HCT116 (cell line): ENCODE measurements at regions not wholly inside any gene's neighbourhood (a gene's known extent, or its start where the extent isn't known, plus 50 kb on each side); places are given as distances from the start of the nearest gene placed in this dataset.

ENCODE experiments used
- ATAC-seq: fragments of 200-7000 bp; cut with Tn5 transposase; 2 replicates; pipeline ENCODE4 v1.9.1; 2020; ENCODE audit warnings: mild to moderate bottlenecking, moderate library complexity
- BruUV-seq: library from RNA; stranded (reverse); fragments of 400-500 nt; replicated peaks from 2 replicates; lab custom pipeline; 2021; lab: Mats Ljungman, UMichigan
- CTCF ChIA-PET: fragments of 300-600 bp; sonication (Branson Sonifier 250); formaldehyde crosslinking; loops from one replicate; lab custom pipeline; 2021; ENCODE audit warnings: antibody characterized with exemption; lab: Charles Lee
- POLR2A ChIA-PET: fragments of 300-600, 350-600 bp; sonication (Branson Sonifier 250); formaldehyde crosslinking; loops from one replicate; lab custom pipeline; 2021; ENCODE audit warnings: antibody characterized with exemption; lab: Charles Lee
- RAD21 ChIA-PET, 2 experiments: fragments of 300-600 bp; sonication (Branson Sonifier 250); formaldehyde crosslinking; loops; one replicate each; lab custom pipeline; 2023; ENCODE audit warnings: low total read pairs in 2 of 2; ENCODE audit not compliant: uncharacterized antibody in 2 of 2, unreplicated experiment in 2 of 2, low non-redundant PET in 1 of 2; lab: Charles Lee
- DNase-seq: peaks from one replicate; pipeline ENCODE4 v3.0.0-alpha.2; 2010; ENCODE audit warnings: low read depth, low spot score
- H2AFZ ChIP-seq: fragments of 200-600 bp; shearing (Covaris generic), sonication (generic); 2 replicates; pipeline ENCODE4 v1.6.1; 2017; ENCODE audit warnings: low read depth, mixed run types, mixed read lengths, antibody characterized with exemption, low read length; ENCODE audit not compliant: poor library complexity, severe bottlenecking
- H3K27ac ChIP-seq: 2 replicates; pipeline ENCODE4 v1.5.1; 2012; ENCODE audit warnings: low read depth, low read length
- H3K27me3 ChIP-seq: fragments of 200-600 bp; sonication (generic); 2 replicates; pipeline ENCODE4 v1.6.1; 2016; ENCODE audit warnings: mixed run types, low read length, mixed read lengths; ENCODE audit not compliant: insufficient read depth
- H3K36me3 ChIP-seq, 2 experiments: fragments of 200-500 bp in 1 of 2; fragments of 200-600 bp in 1 of 2; sonication (Bioruptor generic) in 1 of 2; sonication (generic) in 1 of 2; 2 replicates each; pipeline versions ENCODE4 v1.5.1 to v1.6.1; 2014 to 2016; ENCODE audit warnings: low read length in 2 of 2, inconsistent platforms in 1 of 2, mixed read lengths in 1 of 2, mixed run types in 1 of 2; ENCODE audit not compliant: insufficient read depth in 2 of 2, control insufficient read depth in 1 of 2
- H3K4me1 ChIP-seq, 2 experiments: fragments of 200-600 bp in 1 of 2; sonication (generic) in 1 of 2; 2 replicates each; pipeline versions ENCODE4 v1.5.1 to v1.6.1; 2012 to 2017; ENCODE audit warnings: low read length in 2 of 2, inconsistent platforms in 1 of 2, mild to moderate bottlenecking in 1 of 2, mixed read lengths in 1 of 2, mixed run types in 1 of 2, moderate library complexity in 1 of 2; ENCODE audit not compliant: insufficient read depth in 2 of 2, control insufficient read depth in 1 of 2
- H3K4me2 ChIP-seq: fragments of 200-600 bp; sonication (generic); 2 replicates; pipeline ENCODE4 v1.6.1; 2017; ENCODE audit warnings: mixed run types, low read length, mixed read lengths
- H3K4me3 ChIP-seq, 2 experiments: fragments of 200-600 bp in 1 of 2; sonication (generic) in 1 of 2; replicated peaks in 1 of 2; 2 replicates each; pipeline ENCODE4 v1.5.1; 2011 to 2016; ENCODE audit warnings: low read length in 2 of 2, control low read depth in 1 of 2, low read depth in 1 of 2, mild to moderate bottlenecking in 1 of 2, mixed read lengths in 1 of 2, mixed run types in 1 of 2
- H3K79me2 ChIP-seq: fragments of 200-600 bp; sonication (generic); 2 replicates; pipeline ENCODE4 v1.6.1; 2017; ENCODE audit warnings: mild to moderate bottlenecking, mixed run types, low read length, moderate library complexity, mixed read lengths; ENCODE audit not compliant: insufficient read depth
- H3K9ac ChIP-seq: fragments of 200-600 bp; sonication (generic); 2 replicates; pipeline ENCODE4 v1.6.1; 2016; ENCODE audit warnings: low read length, mixed read lengths
- H3K9me2 ChIP-seq: fragments of 200-600 bp; sonication (generic), shearing (Covaris generic); 2 replicates; pipeline ENCODE4 v1.6.1; 2017; ENCODE audit warnings: mixed run types, mild to moderate bottlenecking, moderate library complexity; ENCODE audit not compliant: insufficient read depth
- H3K9me3 ChIP-seq, 2 experiments: fragments of 200-500 bp in 1 of 2; fragments of 200-600 bp in 1 of 2; sonication (Bioruptor generic) in 1 of 2; sonication (generic) in 1 of 2; 2 replicates each; pipeline ENCODE4 v1.6.1; 2014 to 2017; ENCODE audit warnings: low read length in 2 of 2, mixed read lengths in 2 of 2, inconsistent platforms in 1 of 2, low read depth in 1 of 2, mild to moderate bottlenecking in 1 of 2, mixed run types in 1 of 2, moderate library complexity in 1 of 2; ENCODE audit not compliant: control insufficient read depth in 1 of 2, insufficient read depth in 1 of 2
- H4K20me1 ChIP-seq: fragments of 200-600 bp; sonication (generic), shearing (Covaris generic); 2 replicates; pipeline ENCODE4 v1.6.1; 2017; ENCODE audit warnings: mixed run types, mild to moderate bottlenecking, moderate library complexity; ENCODE audit not compliant: insufficient read depth
- CTCF ChIP-seq, 3 experiments: fragments of 200-600 bp in 1 of 3; sonication (generic) in 1 of 3; IDR thresholded peaks in 2 of 3; conservative IDR thresholded peaks in 1 of 3; 2 replicates each; pipeline ENCODE4 v1.5.1; 2012 to 2017; ENCODE audit warnings: low read depth in 2 of 3, low read length in 2 of 3, antibody characterized with exemption in 1 of 3, borderline replicate concordance in 1 of 3, control low read depth in 1 of 3, mild to moderate bottlenecking in 1 of 3, mixed read lengths in 1 of 3, mixed run types in 1 of 3, moderate library complexity in 1 of 3; ENCODE audit not compliant: insufficient read depth in 1 of 3
- EZH2 ChIP-seq: fragments of 200-600 bp; sonication (generic); IDR thresholded peaks from 2 replicates; pipeline ENCODE4 v1.6.1; 2017; ENCODE audit warnings: antibody characterized with exemption, mixed run types
- EZH2phosphoT487 ChIP-seq: fragments of 200-600 bp; IDR thresholded peaks from 2 replicates; pipeline ENCODE4 v1.6.1; 2018; ENCODE audit warnings: antibody characterized with exemption, borderline replicate concordance
- JUND ChIP-seq: IDR thresholded peaks from 2 replicates; pipeline ENCODE4 v1.6.1; 2012
- MAX ChIP-seq: IDR thresholded peaks from 2 replicates; pipeline ENCODE4 v1.6.1; 2012
- POLR2A ChIP-seq: IDR thresholded peaks from 2 replicates; pipeline ENCODE4 v1.7.0; 2011; ENCODE audit warnings: borderline replicate concordance; ENCODE audit not compliant: insufficient read depth, insufficient read length; ENCODE audit errors: extremely low read depth
- POLR2AphosphoS5 ChIP-seq: IDR thresholded peaks from 2 replicates; pipeline ENCODE4 v1.6.1; 2011; ENCODE audit warnings: mild to moderate bottlenecking, low read depth, low read length, moderate library complexity
- SP1 ChIP-seq: IDR thresholded peaks from 2 replicates; pipeline ENCODE4 v1.6.1; 2012; ENCODE audit warnings: low read depth
- TCF7L2 ChIP-seq: IDR thresholded peaks from 2 replicates; pipeline ENCODE4 v1.7.0; 2011; ENCODE audit warnings: borderline replicate concordance, inconsistent platforms; ENCODE audit not compliant: insufficient read depth, insufficient read length; ENCODE audit errors: extremely low read depth
- YY1 ChIP-seq: IDR thresholded peaks from 2 replicates; pipeline ENCODE4 v1.6.1; 2011; ENCODE audit warnings: low read length, low read depth, moderate library complexity, mild to moderate bottlenecking; ENCODE audit not compliant: insufficient replicate concordance; ENCODE audit errors: extremely low read depth
- ZBTB33 ChIP-seq: IDR thresholded peaks from 2 replicates; pipeline ENCODE4 v1.6.1; 2011; ENCODE audit warnings: mild to moderate bottlenecking, low read length, moderate library complexity; ENCODE audit not compliant: insufficient replicate concordance; ENCODE audit errors: extremely low read depth
- intact Hi-C: fragments of 100-400 bp; cut with micrococcal nuclease; formaldehyde crosslinking; loops from 2 replicates; pipeline ENCODE4 v1.10.0; 2022
- TF ChIP-seq, protein P1 (sequence below): IDR thresholded peaks from 2 replicates; pipeline ENCODE4 v1.6.1; 2012
- TF ChIP-seq, protein P2 (sequence below): IDR thresholded peaks from 2 replicates; pipeline ENCODE4 v1.6.1; 2012; ENCODE audit warnings: low read depth

- Histone ChIP-seq H3K9ac (no peak overlapping the region), H3K4me3 (no peak overlapping the region), H3K9me2 (no peaks in the 10 kb centered on the region), H4K20me1 (no peaks in the 10 kb centered on the region), H3K27me3 (no peaks in the 10 kb centered on the region), H3K9me3 (no peaks in the 10 kb centered on the region), H3K27ac (no peak overlapping the region), H3K4me1 (no peaks in the 10 kb centered on the region), H3K79me2 (no peaks in the 10 kb centered on the region), H3K36me3 (no peaks in the 10 kb centered on the region), H3K4me2 (no peak overlapping the region), H2AFZ (no peak overlapping the region)
- TF ChIP-seq, protein P1, sequence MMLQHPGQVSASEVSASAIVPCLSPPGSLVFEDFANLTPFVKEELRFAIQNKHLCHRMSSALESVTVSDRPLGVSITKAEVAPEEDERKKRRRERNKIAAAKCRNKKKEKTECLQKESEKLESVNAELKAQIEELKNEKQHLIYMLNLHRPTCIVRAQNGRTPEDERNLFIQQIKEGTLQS, result no peak
- TF ChIP-seq EZH2phosphoT487 (no peak), EZH2 (no peak), SP1 (no peak), ZBTB33 (no peak), CTCF (IDR thresholded peaks at IDR 0.05 in 2 of 3, conservative IDR thresholded peaks at IDR 0.05 in 1 of 3; ENCODE audit: borderline replicate concordance in 1 of 3, insufficient read depth in 1 of 3, low read depth in 2 of 3, low read length in 2 of 3) (no peak), MAX (no peak), YY1 (no peak), POLR2AphosphoS5 (no peak), POLR2A (no peak), TCF7L2 (no peak), JUND (no peak)
- TF ChIP-seq, protein P2, sequence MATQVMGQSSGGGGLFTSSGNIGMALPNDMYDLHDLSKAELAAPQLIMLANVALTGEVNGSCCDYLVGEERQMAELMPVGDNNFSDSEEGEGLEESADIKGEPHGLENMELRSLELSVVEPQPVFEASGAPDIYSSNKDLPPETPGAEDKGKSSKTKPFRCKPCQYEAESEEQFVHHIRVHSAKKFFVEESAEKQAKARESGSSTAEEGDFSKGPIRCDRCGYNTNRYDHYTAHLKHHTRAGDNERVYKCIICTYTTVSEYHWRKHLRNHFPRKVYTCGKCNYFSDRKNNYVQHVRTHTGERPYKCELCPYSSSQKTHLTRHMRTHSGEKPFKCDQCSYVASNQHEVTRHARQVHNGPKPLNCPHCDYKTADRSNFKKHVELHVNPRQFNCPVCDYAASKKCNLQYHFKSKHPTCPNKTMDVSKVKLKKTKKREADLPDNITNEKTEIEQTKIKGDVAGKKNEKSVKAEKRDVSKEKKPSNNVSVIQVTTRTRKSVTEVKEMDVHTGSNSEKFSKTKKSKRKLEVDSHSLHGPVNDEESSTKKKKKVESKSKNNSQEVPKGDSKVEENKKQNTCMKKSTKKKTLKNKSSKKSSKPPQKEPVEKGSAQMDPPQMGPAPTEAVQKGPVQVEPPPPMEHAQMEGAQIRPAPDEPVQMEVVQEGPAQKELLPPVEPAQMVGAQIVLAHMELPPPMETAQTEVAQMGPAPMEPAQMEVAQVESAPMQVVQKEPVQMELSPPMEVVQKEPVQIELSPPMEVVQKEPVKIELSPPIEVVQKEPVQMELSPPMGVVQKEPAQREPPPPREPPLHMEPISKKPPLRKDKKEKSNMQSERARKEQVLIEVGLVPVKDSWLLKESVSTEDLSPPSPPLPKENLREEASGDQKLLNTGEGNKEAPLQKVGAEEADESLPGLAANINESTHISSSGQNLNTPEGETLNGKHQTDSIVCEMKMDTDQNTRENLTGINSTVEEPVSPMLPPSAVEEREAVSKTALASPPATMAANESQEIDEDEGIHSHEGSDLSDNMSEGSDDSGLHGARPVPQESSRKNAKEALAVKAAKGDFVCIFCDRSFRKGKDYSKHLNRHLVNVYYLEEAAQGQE, result no peak
- intact Hi-C loops, result no loop called here
- no TSS peak for BruUV-seq
- CTCF ChIA-PET, result interaction anchor here (1.1 kb wide), 1 partner anchor 20 kb away, joined by 4 read pairs; no protein-coding TSS in a partner anchor
- DNase-seq, result no peak
- RAD21 ChIA-PET, result no interaction called here
- POLR2A ChIA-PET, result no interaction called here
- no peak for ATAC-seq
Measured at GRCh38 chr1:89464008-89464407, 60.6 kb upstream of the LRRC8B start.
